G401.6 (cell line): ENCODE measurements at regions not wholly inside any gene's neighbourhood (a gene's known extent, or its start where the extent isn't known, plus 50 kb on each side); places are given as distances from the start of the nearest gene placed in this dataset.

Experiments
- FAIRE-seq: peaks from 2 replicates; lab custom pipeline; 2012; peaks lifted over from hg19 to GRCh38; lab: Jason Lieb, UNC

DNA sequence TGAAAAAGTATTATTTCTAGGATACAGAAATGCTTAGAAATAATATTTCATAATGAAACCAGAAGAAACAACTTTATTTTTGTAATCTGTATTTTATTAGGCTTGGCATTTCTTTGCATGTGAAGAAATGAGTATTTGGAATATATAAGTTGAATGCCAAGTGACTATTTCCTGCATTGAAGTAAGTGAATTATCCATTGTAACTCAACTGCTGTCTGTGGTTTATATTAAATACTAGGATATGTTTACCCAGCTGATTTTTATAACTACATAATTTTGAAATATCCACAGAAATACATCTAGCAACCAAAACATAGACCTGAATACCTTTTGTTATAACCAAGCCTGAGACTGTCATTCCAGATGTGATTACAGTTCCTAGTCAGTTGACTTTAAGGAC, 207.6 kb downstream of the THBS2 start:
- peak; percentile 77 for FAIRE-seq

GRCh38 chr6:169045486-169045885, 208.2 kb downstream of the THBS2 start:
- no peak for FAIRE-seq

DNA sequence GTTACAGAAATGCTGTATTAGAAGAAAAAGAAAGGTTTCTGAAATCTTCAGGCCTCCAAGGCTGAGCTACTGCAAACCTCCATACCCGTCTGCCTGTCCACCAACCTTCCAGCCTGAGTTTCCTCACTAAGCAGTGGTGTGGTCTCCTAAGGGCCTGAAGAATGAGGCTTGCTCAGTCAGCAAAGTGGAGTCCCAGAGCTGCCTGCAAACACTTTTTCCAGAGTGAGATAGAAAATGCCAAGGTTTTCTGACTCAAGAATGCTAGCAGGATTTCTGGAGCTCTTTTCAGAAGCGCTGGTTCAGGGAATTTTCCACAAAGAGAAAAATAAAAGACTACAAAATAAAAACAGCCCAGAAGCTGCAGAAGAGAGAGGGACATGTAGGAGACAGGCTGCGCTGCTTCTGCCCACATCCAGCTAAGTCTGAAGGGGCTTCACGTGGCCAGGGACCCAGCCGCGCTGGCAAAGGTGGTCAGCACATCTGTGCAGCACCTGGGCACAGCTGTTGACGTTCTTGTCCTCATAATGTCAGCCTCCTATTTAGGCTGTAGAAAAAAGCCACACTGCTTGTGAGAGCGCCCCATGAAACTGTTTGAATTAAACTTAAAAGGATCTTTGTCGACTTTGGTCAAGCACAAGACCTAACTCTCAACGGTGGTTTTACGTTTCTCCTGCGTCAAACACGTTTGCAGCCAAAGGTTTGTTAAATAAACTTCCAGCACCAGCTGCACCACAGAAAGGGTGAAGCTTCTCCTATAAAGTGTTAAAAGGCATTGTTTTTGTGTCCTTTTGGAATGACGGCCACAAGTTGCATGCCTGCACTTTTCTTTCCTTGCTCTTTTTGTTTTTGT, 209.0 kb downstream of the THBS2 start:
- no peak for FAIRE-seq

- FAIRE-seq, result no peak
These were observed 211.6 kb downstream of the THBS2 start for GRCh38 chr6:169042061-169042460.

DNA sequence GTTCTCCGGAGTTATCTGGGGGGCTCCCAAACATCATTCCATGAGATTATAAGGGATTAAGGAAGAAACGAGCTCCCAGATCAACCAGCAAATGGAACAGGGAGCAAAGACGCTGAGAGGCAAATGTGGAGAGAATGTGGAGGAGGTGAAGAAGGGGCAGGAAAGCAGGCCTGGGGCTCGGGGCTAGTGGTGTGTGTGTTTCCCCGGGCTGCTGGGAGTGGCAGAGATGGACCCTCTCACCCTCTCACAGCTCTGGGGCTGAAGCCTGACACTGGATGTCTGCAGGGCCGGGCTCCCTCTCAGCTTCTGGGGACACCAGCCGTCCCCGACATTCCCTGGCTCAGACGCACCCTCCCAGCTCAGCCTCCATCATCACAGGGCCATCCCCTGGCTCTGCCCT, 212.6 kb downstream of the THBS2 start:
- no peak for FAIRE-seq

- FAIRE-seq, result no peak
These were observed 215.0 kb downstream of the THBS2 start for GRCh38 chr6:169038691-169039090.

GRCh38 chr6:169035385-169036240, 218.0 kb downstream of the THBS2 start:
- no peak for FAIRE-seq

DNA sequence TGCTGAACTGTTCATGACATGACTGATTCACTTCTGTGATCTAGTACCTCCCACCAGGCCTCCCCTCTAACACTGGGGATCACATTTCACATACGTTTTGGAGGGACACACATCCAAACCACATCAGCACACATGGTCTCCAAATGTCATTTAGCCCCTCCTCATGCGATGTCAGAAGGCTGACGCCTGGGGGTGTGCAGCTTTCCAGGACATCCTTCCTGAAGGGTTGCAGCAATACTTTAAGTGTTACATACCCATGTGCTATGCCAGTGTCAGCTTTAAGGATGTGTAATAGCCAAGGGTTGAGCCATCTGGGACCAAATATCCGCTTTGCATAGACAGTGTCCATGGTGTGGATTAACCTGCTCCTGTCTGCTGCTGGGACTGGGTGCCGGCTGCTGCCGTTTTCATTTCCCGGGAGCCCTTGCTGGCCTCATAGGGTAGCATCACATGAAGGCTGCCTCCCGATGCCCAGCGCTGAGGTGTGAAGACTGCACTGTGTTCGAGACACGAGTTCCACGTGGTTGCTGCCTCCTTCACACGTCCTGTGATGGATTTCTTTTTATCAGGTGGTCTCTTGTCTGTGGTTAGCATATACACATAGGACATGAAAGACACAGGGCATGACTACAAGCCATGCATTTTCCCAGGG, 219.0 kb downstream of the THBS2 start:
- FAIRE-seq, result no peak

GRCh38 chr6:169029861-169030260, 223.8 kb downstream of the THBS2 start:
- no peak for FAIRE-seq

DNA sequence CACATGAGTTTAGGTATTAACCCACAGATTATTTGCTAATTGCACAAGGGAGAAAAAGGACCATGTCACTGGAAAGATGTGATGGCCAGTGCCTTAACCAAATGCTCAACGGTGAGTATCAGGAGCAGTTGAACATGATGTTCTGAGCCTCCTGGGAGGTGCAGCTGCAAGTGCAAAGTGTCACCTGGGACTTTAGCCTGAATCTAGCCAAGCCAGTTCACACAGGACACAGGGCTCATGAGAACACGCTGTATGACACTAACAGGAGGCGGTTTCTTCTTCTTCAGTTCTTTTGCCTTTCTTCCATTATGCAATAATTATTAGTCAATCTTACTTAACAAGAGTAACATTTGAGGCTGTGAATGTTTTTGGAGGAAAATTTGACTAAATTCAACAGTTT, 225.3 kb downstream of the THBS2 start:
- no peak for FAIRE-seq

DNA sequence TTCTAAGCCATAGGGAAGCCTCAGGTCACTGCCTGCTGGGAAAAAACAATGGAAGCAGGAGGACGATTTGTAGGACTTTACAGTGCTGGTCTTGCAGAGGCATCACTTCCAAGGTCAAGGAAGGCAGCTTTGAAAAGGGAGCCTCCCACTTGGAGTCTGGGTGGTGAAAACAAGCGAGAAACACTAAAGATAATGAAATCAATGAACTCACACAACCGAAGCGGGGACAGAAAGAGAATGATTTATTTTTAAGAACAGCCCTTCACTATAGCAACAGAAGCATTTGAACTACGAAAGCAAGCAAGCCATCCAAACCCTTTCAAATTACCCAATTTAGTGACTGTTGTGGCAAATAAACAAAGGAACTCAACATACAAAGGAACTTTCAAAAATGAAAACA, 227.5 kb downstream of the THBS2 start:
- no peak for FAIRE-seq

- no peak for FAIRE-seq
These were observed 229.5 kb downstream of the THBS2 start for GRCh38 chr6:169024047-169024660.

DNA sequence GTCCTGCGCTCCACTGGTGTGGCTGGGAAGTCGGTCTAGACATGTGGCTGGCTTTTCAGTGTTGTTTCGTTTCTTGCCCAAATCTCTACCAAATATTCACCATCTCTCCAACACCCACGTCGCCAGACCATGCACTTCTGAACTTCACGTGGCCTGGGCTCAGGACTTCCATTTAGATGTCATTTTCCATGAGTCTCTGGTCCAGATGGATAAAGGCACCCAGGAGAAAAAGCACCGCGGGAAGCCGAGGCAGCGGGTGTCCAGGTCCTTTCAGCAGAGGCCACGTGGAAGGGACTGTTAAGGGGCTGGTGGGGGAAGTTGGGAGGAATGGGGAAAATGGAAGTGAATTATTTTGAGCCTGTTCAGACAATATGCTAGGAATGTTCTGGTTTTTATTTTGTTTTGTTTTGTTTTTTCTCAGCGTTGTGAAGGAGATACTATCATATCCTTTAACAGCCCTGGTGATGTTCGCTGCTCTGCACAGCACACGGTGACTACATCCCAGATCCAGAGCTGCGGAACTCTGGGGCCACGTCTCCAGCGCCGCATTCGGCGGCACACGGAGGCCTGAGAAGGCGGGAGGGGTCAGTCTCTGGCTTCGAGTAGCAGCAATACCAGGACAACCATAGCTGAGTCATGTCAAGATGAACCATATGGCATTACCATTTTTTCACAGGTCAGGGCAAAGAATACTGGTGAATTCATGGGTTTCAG, 230.3 kb downstream of the THBS2 start:
- FAIRE-seq, result no peak

GRCh38 chr6:169022079-169022478, 231.6 kb downstream of the THBS2 start:
- FAIRE-seq, result no peak

DNA sequence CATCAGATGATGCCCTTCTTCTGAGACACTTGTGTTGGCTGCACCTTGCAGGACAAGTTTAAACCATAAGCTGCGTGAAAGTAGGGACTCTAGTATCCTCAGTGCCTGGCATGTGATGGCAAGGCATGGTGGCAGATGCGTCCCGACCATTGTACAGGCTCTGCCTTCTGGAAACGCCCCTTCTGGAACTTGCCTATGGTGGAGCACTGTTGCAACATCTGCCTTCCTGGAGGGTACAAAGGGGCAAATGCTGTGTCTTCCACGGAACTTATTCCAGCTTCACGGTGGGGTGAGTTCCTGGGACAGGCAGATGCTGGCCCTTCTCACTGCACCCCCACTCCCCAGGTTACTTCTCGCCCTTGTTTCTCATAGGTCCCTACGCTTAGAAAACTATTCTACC, 232.8 kb downstream of the THBS2 start:
- FAIRE-seq, result no peak

DNA sequence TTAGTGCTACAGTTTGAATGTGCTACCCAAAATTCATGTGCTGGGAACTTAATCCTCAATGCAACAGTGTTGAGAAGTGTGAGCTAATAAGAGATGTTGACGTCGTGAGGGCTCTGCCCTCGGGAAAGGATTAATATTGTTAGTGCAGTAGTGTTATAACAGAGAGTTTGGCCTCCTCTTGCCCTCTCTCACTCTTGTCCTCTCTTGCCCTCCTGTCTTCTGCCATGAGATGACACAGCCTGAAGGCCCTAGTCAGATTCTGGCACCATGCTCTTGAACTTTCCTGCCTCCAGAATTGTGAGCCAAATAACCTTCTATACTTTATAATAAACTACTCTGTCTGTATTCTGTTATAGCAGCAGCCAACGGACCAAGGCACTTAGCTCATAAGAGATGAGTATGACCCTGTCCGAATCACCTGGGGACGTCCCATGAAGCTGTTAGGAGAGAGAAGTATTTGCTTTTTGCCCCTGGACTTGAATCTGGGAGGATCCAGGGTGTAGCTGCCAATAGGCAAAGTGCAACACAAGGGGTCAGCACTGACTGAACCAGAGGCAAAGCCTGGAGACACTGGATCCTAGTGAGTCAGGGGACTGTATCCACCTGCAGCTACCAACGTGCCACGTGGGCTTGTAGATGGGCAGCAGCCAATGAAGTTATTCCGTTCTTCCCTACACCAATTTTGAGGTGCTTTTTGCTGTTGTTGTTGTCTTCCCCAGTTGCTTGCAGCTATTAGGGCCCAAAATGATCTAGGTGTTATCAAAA, 233.7 kb downstream of the THBS2 start:
- FAIRE-seq, result no peak

- no peak for FAIRE-seq
These were observed 234.5 kb downstream of the THBS2 start for GRCh38 chr6:169019111-169019510.

- FAIRE-seq, result no peak
These were observed 236.9 kb downstream of the THBS2 start for GRCh38 chr6:169016758-169017157.

DNA sequence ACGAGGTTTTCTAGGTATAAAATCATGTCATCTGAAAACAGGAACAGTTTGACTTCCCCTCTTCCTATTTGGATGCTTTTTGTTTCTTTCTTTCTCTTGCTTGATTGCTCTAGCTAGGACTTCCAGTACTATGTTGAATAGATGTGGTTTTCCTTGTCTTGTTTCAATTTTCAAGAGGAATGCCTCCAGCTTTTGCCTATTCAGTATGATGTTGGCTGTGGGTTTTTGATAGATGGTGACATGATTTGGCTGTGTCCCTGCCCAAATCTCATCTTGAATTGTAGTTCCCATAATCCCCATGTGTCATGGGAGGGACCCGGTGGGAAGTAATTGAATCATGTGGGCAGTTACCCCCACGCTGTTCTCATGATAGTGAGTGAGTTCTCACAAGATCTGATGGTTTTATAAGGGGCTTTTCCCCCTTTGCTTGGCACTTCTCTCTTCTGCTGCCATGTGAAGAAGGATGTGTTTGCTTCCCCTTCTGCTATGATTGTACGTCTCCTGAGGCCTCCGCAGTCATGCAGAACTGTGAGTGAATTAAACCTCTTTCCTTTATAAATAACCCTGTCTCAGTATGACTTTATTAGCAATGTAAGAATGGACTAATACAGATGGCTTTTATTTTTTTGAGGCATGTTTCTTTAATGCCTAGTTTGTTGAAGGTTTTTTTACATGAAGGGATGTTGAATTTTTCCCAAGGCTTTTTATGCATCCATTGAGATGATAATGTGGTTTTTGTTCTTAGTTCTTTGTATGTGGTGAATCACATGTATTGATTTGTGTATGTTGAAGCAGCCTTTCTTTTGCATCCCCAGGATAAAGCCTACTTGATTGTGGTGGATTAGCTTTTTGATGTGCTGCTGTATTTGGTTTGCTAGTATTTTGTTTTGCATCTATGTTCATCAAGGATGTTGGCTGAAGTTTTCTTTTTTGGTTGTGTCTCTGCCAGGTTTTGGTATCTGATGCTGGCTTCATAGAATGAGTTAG, 239.1 kb downstream of the THBS2 start:
- no peak for FAIRE-seq

- FAIRE-seq, result peak; percentile 53
These were observed 244.0 kb downstream of the THBS2 start for GRCh38 chr6:169009628-169010027.
